ENCODE measurements at regions not wholly inside any gene's neighbourhood (a gene's known extent, or its start where the extent isn't known, plus 50 kb on each side); places are given as distances from the start of the nearest gene placed in this dataset.

DNA sequence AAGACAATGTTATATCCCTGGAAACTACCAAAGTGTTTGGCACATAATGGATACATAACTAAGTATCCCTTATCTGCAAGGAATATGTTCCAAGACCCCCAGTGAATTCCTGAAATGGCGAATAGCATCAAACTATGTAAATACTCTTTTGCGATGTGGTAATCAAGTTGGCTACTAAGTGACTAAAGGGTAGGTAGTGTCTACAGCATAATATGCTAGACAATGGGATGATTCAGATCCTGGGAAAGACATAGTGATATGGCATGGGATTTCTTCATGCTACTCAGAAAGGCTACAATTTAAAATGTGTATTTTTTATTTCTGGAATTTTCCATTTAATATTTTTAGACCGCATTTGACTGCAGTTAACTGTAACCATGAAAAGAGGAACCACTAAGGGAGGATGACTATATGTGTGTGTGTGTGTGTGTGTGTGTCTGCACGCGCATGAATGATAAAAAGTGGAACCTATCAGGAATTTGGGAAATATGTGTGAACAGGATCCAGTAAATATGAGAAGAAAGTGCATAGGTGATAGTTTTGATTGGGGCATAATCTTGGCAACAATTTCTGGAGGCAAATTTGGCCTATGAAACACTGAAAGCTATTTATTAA, 1899.9 kb downstream of the NCAM2 start:
- H3K36me3 Mint-ChIP-seq = no peaks in the 10 kb centered on the region
- no peak for DNase-seq (ENCODE audit: low spot score in 2 of 2)
- H3K9me3 Mint-ChIP-seq = peaks cover 13% of the 10 kb centered on the region
- H3K27ac Mint-ChIP-seq = no peak overlapping the region
- ATAC-seq = no peak
- H3K4me3 Mint-ChIP-seq = no peak overlapping the region
- H3K4me1 Mint-ChIP-seq = no peaks in the 10 kb centered on the region

DNA sequence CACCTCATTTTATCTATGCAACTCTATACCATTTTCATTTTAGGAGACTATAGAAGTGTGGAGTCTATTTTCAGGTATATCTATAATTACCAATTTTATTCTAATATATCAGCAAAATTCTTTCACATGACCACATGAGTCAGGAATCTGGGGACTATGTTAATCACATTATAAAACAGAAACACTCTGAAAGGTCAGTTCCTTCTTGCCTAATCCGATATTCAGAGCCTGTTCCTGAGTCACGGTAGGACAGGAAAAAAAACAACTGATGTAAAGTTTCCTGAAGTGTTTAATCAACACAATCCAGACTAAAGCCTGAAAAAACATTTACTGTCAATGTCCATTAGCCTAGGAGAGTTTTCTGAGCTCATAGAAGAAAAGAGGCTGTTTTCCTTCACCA, 1902.3 kb downstream of the NCAM2 start:
- Mint-ChIP-seq H3K4me1 (no peaks in the 10 kb centered on the region), H3K9me3 (peaks cover 13% of the 10 kb centered on the region), H3K27ac (no peak overlapping the region), H3K36me3 (no peaks in the 10 kb centered on the region), H3K4me3 (no peak overlapping the region)
- DNase-seq (ENCODE audit: low spot score in 2 of 2) (no peak), ATAC-seq (no peak)

GRCh38 chr21:22903851-22904250, 1905.6 kb downstream of the NCAM2 start:
- no peak overlapping the region for H3K4me3 Mint-ChIP-seq
- H3K4me1 Mint-ChIP-seq = no peaks in the 10 kb centered on the region
- DNase-seq (ENCODE audit: low spot score in 2 of 2) (no peak), ATAC-seq (no peak)
- H3K9me3 Mint-ChIP-seq = peaks cover 4% of the 10 kb centered on the region
- no peak overlapping the region for H3K27ac Mint-ChIP-seq
- H3K36me3 Mint-ChIP-seq = no peaks in the 10 kb centered on the region

DNA sequence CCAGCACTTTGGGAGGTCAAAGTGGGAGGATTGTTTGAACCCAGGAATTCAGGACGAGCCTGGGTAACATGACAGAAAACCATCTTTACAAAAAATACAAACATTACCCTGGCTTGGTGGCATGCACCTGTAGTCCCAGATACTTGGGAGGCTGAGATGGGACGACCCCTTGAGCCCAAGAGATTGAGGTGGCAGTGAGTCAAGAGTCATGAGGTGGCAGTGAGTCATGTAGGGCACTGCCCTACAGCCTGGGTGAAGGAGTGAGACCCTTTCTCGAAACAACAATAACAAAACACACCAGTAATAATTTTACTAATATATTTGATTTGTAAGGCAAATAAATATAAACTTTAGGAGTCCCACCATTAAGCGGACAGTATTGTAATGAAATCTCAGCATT, 1906.2 kb downstream of the NCAM2 start:
- DNase-seq (ENCODE audit: low spot score in 2 of 2) (no peak), ATAC-seq (no peak)
- Mint-ChIP-seq H3K27ac (no peak overlapping the region), H3K9me3 (peaks cover 2% of the 10 kb centered on the region), H3K4me1 (no peaks in the 10 kb centered on the region), H3K36me3 (no peaks in the 10 kb centered on the region), H3K4me3 (no peak overlapping the region)

DNA sequence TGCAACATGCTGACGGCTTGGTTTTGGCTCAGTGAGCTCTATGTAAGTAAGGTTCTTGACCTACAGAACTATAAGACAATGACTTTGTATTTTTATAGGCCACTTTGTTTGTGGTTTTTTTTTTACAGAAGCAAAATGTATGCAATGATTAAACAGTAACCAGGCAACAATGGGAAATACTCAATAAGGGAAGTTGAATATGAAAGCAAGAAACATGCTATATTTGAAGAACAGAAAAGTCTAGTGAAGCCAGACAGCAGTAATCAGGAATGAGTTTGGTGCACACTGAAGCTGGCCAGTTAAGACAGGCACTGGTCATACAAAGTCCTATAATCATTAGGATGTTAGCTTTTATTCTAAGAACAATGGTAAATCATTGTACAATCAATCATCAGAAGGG, 1926.8 kb downstream of the NCAM2 start:
- no peak for ATAC-seq

GRCh38 chr21:22927469-22927868, 1929.3 kb downstream of the NCAM2 start:
- H3K27ac Mint-ChIP-seq = no peak overlapping the region

More for the DNA sequence above, 1926.8 kb downstream of the NCAM2 start:
- Mint-ChIP-seq H3K4me1 (no peaks in the 10 kb centered on the region), H3K36me3 (no peaks in the 10 kb centered on the region), H3K27ac (no peak overlapping the region), H3K4me3 (no peak overlapping the region), H3K9me3 (peaks cover 7% of the 10 kb centered on the region)
- DNase-seq (ENCODE audit: low spot score in 2 of 2) = no peak

GRCh38 chr21:22941779-22942490, 1943.7 kb downstream of the NCAM2 start:
- H3K27ac Mint-ChIP-seq = no peak overlapping the region
- H3K4me3 Mint-ChIP-seq = no peak overlapping the region
- DNase-seq (ENCODE audit: low spot score in 2 of 2) (no peak), ATAC-seq (no peak)
- H3K9me3 Mint-ChIP-seq = peaks cover 13% of the 10 kb centered on the region
- H3K4me1 Mint-ChIP-seq = no peaks in the 10 kb centered on the region
- H3K36me3 Mint-ChIP-seq = no peaks in the 10 kb centered on the region

More at GRCh38 chr21:22927469-22927868, 1929.3 kb downstream of the NCAM2 start:
- H3K4me3 Mint-ChIP-seq = no peak overlapping the region
- H3K4me1 Mint-ChIP-seq = no peaks in the 10 kb centered on the region
- no peak for ATAC-seq
- peaks cover 7% of the 10 kb centered on the region for H3K9me3 Mint-ChIP-seq
- DNase-seq (ENCODE audit: low spot score in 2 of 2) = no peak
- no peaks in the 10 kb centered on the region for H3K36me3 Mint-ChIP-seq

DNA sequence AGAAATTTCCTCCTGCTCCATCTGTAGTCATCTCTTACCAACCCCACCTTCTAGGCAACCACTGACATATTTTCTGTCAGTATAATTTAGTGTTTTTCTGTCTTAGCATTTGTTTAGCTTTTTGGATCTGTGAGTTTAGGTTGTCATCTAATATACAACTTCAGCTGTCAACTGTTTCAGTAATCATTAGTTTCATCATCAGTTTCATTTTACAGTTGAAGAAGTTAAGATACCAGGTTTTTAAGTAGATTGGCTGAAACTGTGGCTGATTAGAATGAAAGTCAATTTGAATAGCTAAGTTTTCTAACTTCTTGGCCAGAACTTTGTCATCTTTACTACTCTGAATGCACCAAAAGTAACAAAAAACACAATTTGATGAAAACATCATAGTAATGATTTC, 1957.3 kb downstream of the NCAM2 start:
- Mint-ChIP-seq H3K9me3 (peaks cover 20% of the 10 kb centered on the region), H3K4me1 (no peaks in the 10 kb centered on the region), H3K27ac (no peak overlapping the region), H3K4me3 (no peak overlapping the region), H3K36me3 (no peaks in the 10 kb centered on the region)
- DNase-seq (ENCODE audit: low spot score in 2 of 2) = no peak
- ATAC-seq = no peak

GRCh38 chr21:22961258-22961657, 1963.0 kb downstream of the NCAM2 start:
- Mint-ChIP-seq H3K4me3 (no peak overlapping the region), H3K9me3 (peaks cover 32% of the 10 kb centered on the region), H3K36me3 (no peaks in the 10 kb centered on the region), H3K27ac (no peak overlapping the region), H3K4me1 (no peaks in the 10 kb centered on the region)
- ATAC-seq (no peak), DNase-seq (ENCODE audit: low spot score in 2 of 2) (no peak)

DNA sequence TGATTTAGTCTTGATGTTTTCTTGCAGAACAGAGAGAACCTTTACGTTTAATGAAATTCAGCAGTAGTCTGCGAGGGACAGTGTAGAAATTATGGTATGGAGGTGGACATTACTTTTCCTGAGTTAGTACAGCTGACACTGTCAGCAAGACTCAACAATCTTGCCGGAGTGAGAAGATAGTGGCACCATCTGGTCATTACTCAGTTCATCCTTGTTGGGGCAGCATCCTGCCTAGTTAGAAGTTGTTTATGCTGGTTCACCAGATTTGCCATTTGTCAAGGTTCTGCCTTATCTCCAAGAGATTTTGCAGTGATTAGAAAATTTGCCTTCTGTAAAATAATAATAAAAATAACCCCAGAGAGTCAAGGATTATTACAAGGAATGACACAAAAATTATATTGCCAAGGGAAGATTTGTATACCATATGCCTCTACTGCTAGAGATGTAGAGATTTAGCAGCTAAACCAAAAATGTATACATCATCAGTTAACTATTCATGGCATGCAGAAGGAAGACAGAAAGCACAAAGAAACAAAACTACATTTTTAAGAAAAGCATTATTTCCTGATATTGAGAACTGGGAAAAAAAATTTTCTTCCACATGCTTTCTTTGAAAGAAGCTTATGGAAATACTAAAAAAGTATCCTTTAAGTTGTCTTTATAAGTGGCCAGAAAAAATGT, 1967.4 kb downstream of the NCAM2 start:
- no peak for DNase-seq (ENCODE audit: low spot score in 2 of 2)
- Mint-ChIP-seq H3K36me3 (no peaks in the 10 kb centered on the region), H3K27ac (no peak overlapping the region), H3K4me1 (no peaks in the 10 kb centered on the region), H3K4me3 (no peak overlapping the region), H3K9me3 (peaks cover 21% of the 10 kb centered on the region)
- ATAC-seq = no peak

DNA sequence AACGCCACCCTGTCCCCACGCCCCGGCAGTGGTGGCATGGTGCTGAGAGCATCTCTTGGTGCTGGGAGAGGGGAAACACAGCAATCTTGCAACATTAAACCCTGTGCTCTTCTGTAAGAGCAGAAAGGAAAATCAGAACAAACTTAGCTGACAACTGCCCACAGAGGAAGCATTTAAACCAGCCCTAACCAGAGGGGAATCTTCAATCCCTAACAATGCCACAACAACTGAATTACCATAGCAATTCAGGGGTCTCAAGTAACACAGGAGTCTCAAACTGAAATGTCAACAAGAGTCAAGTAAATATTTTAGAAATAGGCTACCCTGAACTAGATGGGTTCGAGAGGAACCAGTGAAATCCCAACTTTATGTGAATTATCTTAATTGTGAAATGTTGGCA, 1983.6 kb downstream of the NCAM2 start:
- Mint-ChIP-seq H3K36me3 (no peaks in the 10 kb centered on the region), H3K4me3 (no peak overlapping the region), H3K9me3 (peaks cover 26% of the 10 kb centered on the region), H3K4me1 (no peaks in the 10 kb centered on the region), H3K27ac (no peak overlapping the region)
- no peak for ATAC-seq
- DNase-seq (ENCODE audit: low spot score in 2 of 2) = no peak

DNA sequence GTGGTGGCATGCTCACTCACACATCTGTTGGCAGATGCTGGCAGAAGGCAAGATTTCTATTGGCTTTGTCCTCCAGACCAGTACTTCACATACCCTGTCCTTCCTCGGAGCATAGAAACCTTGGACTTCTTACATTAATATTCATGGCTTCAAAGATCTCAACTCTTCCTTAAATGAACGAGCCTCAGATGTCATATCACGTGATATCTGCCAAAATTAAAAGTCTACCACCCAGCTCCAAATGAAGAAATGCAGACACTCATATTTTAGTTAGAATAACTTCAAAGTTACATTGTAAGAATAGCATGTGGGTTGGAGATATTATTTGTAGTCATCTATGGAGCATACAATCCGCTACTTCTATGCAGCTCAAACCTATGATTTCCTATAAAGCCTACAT, 1994.9 kb downstream of the NCAM2 start:
- no peak overlapping the region for H3K27ac Mint-ChIP-seq
- DNase-seq (ENCODE audit: low spot score in 2 of 2) = no peak
- H3K4me3 Mint-ChIP-seq = no peak overlapping the region
- H3K9me3 Mint-ChIP-seq = peaks cover 24% of the 10 kb centered on the region
- no peaks in the 10 kb centered on the region for H3K36me3 Mint-ChIP-seq
- H3K4me1 Mint-ChIP-seq = no peaks in the 10 kb centered on the region
- no peak for ATAC-seq

GRCh38 chr21:22993822-22994574, 1995.8 kb downstream of the NCAM2 start:
- DNase-seq (ENCODE audit: low spot score in 2 of 2) = no peak
- H3K36me3 Mint-ChIP-seq = no peaks in the 10 kb centered on the region
- H3K4me3 Mint-ChIP-seq = no peak overlapping the region
- ATAC-seq = no peak
- H3K9me3 Mint-ChIP-seq = peaks cover 22% of the 10 kb centered on the region
- no peak overlapping the region for H3K27ac Mint-ChIP-seq
- no peaks in the 10 kb centered on the region for H3K4me1 Mint-ChIP-seq

- H3K4me3 Mint-ChIP-seq = no peak overlapping the region
- H3K36me3 Mint-ChIP-seq = no peaks in the 10 kb centered on the region
- peaks cover 10% of the 10 kb centered on the region for H3K9me3 Mint-ChIP-seq
- DNase-seq (ENCODE audit: low spot score in 2 of 2) = no peak
- H3K27ac Mint-ChIP-seq = no peak overlapping the region
- ATAC-seq = no peak
- no peaks in the 10 kb centered on the region for H3K4me1 Mint-ChIP-seq
These were observed 2005.7 kb downstream of the NCAM2 start for GRCh38 chr21:23003951-23004350.

DNA sequence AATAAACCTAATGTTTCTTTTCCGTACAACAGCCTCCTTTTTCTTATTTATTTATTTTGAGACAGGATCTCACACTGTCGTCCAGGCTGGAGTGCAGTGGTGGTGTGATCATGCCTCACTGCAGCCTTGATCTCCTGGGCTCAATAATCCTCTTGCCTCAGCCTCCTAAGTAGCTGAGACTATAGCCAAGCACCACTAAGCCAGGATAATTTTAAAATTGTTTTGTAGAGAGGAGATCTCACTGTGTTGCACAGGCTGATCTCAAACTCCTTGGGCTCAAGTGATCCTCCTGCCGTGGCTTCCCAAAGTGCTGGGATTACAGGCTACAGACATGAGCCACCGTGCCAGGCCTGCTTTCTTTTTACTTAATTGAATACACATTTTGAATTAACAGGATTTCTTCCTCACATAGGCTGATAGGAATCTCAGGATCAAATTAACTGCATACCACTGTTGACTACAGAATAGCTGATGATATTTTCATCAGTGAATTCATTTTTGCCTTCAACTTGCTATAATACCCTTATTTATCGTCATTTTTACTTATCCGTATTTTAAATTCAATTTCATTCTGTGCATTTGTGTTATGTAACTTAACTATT, 2010.5 kb downstream of the NCAM2 start:
- peaks cover 8% of the 10 kb centered on the region for H3K9me3 Mint-ChIP-seq
- H3K4me3 Mint-ChIP-seq = no peak overlapping the region
- no peak for DNase-seq (ENCODE audit: low spot score in 2 of 2)
- ATAC-seq = no peak
- H3K27ac Mint-ChIP-seq = no peak overlapping the region
- no peaks in the 10 kb centered on the region for H3K36me3 Mint-ChIP-seq
- no peaks in the 10 kb centered on the region for H3K4me1 Mint-ChIP-seq

Measured in stimulated activated effector memory CD8-positive, alpha-beta T cell treated with anti-CD3 and anti-CD28 coated beads, Interleukin-12 subunit alpha, Interleukin-12 subunit beta, amount 100 ng/mL, for 72 hours (primary cell).